Lower leg skin (tissue), 4 donors: ENCODE measurements at regions not wholly inside any gene's neighbourhood (a gene's known extent, or its start where the extent isn't known, plus 50 kb on each side); places are given as distances from the start of the nearest gene placed in this dataset.

Source experiments
- DNase-seq, 2 donors: peaks; one replicate each; pipeline ENCODE4 v3.0.0-alpha.2; 2019; ENCODE audit warnings: low spot score in 2 of 2
- H3K4me3 ChIP-seq: fragments of 200-600 bp; sonication (generic); 2 replicates; pipeline ENCODE4 v1.5.1; 2017; ENCODE audit warnings: mild to moderate bottlenecking, low read depth; ENCODE audit not compliant: poor library complexity, severe bottlenecking
- CTCF ChIP-seq, 3 donors: fragments of 450-650 bp; IDR thresholded peaks; one replicate each; pipeline ENCODE4 v1.5.1; 2016; ENCODE audit warnings: antibody characterized with exemption in 3 of 3, mild to moderate bottlenecking in 3 of 3, moderate library complexity in 2 of 3
- POLR2A ChIP-seq, 2 donors: fragments of 450-650 bp; IDR thresholded peaks; one replicate each; pipeline ENCODE4 v1.6.1; 2016 to 2017; ENCODE audit warnings: antibody characterized with exemption in 2 of 2, mild to moderate bottlenecking in 1 of 2, moderate library complexity in 1 of 2
- WGBS, 2 donors: methylation state at CpG; one replicate each; pipeline ENCODE4 v1.1.5; 2018; 5-methylcytosine and 5-hydroxymethylcytosine counted together
- intact Hi-C: fragments of 100-400 bp; cut with DNase I; formaldehyde crosslinking; loops from one replicate; pipeline ENCODE4 v1.15.0; 2023; ENCODE audit warnings: low total_unique reads

GRCh38 chr3:150050510-150050909 is 79.8 kb upstream of the PFN2 start:
- TF ChIP-seq CTCF (IDR thresholded peaks at IDR 0.05) (no peak), POLR2A (IDR thresholded peaks at IDR 0.05) (no peak)
- DNase-seq, result no peak
- 93 to 95% methylated on average over 25 of the region's 25 CpGs for WGBS, 2 donors
- intact Hi-C loops, result no loop called here
- no peak overlapping the region for H3K4me3 ChIP-seq

GRCh38 chr3:150049317-150049716 is 78.6 kb upstream of the PFN2 start:
- TF ChIP-seq POLR2A (IDR thresholded peaks at IDR 0.05) (no peak), CTCF (IDR thresholded peaks at IDR 0.05) (no peak)
- no peak overlapping the region for H3K4me3 ChIP-seq
- intact Hi-C loops, result no loop called here
- 81 to 82% methylated on average over 1 of the region's 1 CpG for WGBS, 2 donors
- no peak for DNase-seq

- intact Hi-C loops, result no loop called here
- no peak overlapping the region for H3K4me3 ChIP-seq
- no peak for DNase-seq
- WGBS, 2 donors, result 92 to 96% methylated on average over 3 of the region's 3 CpGs
- TF ChIP-seq CTCF (IDR thresholded peaks at IDR 0.05), result no peak
- TF ChIP-seq POLR2A (IDR thresholded peaks at IDR 0.05), result no peak
These were observed 71.2 kb upstream of the PFN2 start for GRCh38 chr3:150041877-150042276.

- TF ChIP-seq CTCF (IDR thresholded peaks at IDR 0.05) (no peak), POLR2A (IDR thresholded peaks at IDR 0.05) (no peak)
- no peak for DNase-seq
- intact Hi-C loops, result no loop called here
- no peak overlapping the region for H3K4me3 ChIP-seq
- WGBS, 2 donors, result 73 to 80% methylated on average over 4 of the region's 4 CpGs
These were observed 69.4 kb upstream of the PFN2 start for GRCh38 chr3:150040097-150040496.

GRCh38 chr3:150038830-150039229 is 68.1 kb upstream of the PFN2 start:
- H3K4me3 ChIP-seq, result no peak overlapping the region

More at GRCh38 chr3:150038830-150039229, 68.1 kb upstream of the PFN2 start:
- WGBS, 2 donors, result 90 to 91% methylated on average over 6 of the region's 6 CpGs
- intact Hi-C loops, result no loop called here
- TF ChIP-seq POLR2A (IDR thresholded peaks at IDR 0.05) (no peak), CTCF (IDR thresholded peaks at IDR 0.05) (no peak)
- DNase-seq, result no peak
